Thoracic aorta (tissue), 2 donors: ENCODE measurements at regions not wholly inside any gene's neighbourhood (a gene's known extent, or its start where the extent isn't known, plus 50 kb on each side); places are given as distances from the start of the nearest gene placed in this dataset.

Experiments
- ATAC-seq: fragments of 150-250 bp; one replicate; pipeline ENCODE4 v1.8.0; 2017; ENCODE audit warnings: low read depth; ENCODE audit not compliant: insufficient number of reproducible peaks, low FRiP score
- DNase-seq: peaks from one replicate; pipeline ENCODE4 v3.0.0-alpha.2; 2020; ENCODE audit warnings: low spot score
- H3K27ac ChIP-seq, 2 donors: fragments of 200-600 bp; sonication (generic); 1 replicate in 1 of 2; 2 replicates in 1 of 2; pipeline ENCODE4 v1.5.1; 2016; ENCODE audit warnings: mild to moderate bottlenecking in 2 of 2, moderate library complexity in 2 of 2
- H3K27me3 ChIP-seq: fragments of 200-600 bp; sonication (generic); replicated peaks from 2 replicates; pipeline ENCODE4 v1.6.0; 2016; ENCODE audit warnings: mild to moderate bottlenecking; ENCODE audit not compliant: insufficient read depth
- H3K36me3 ChIP-seq: fragments of 200-600 bp; sonication (generic); one replicate; pipeline ENCODE4 v1.5.1; 2016
- H3K4me1 ChIP-seq, 2 donors: fragments of 200-600 bp; sonication (generic); 1 replicate in 1 of 2; 2 replicates in 1 of 2; pipeline versions ENCODE4 v1.5.1 to v1.6.0; 2016; ENCODE audit warnings: low read depth in 2 of 2, mild to moderate bottlenecking in 1 of 2; ENCODE audit not compliant: control insufficient read depth in 1 of 2
- H3K4me3 ChIP-seq: fragments of 200-600 bp; sonication (generic); 2 replicates; pipeline ENCODE4 v1.5.1; 2016; ENCODE audit warnings: mild to moderate bottlenecking
- H3K9me3 ChIP-seq: fragments of 200-600 bp; sonication (generic); 2 replicates; pipeline ENCODE4 v1.5.1; 2016
- CTCF ChIP-seq: fragments of 200-600 bp; sonication (generic); IDR thresholded peaks from one replicate; pipeline ENCODE4 v1.5.1; 2019; ENCODE audit warnings: antibody characterized with exemption

- Histone ChIP-seq H3K4me1 (no peaks in the 10 kb centered on the region), H3K36me3 (no peaks in the 10 kb centered on the region), H3K27me3 (no peaks in the 10 kb centered on the region), H3K4me3 (no peak overlapping the region), H3K27ac (no peak overlapping the region), H3K9me3 (no peaks in the 10 kb centered on the region)
- no peak for DNase-seq
- no peak for TF ChIP-seq CTCF
- ATAC-seq = no peak
Observed at GRCh38 chr3:1036207-1036826, 56.5 kb upstream of the CNTN6 start.

GRCh38 chr3:1037631-1038030, 55.2 kb upstream of the CNTN6 start:
- Histone ChIP-seq H3K4me3 (no peak overlapping the region), H3K36me3 (no peaks in the 10 kb centered on the region), H3K4me1 (no peaks in the 10 kb centered on the region), H3K27me3 (no peaks in the 10 kb centered on the region), H3K9me3 (no peaks in the 10 kb centered on the region), H3K27ac (no peak overlapping the region)
- ATAC-seq (no peak), DNase-seq (no peak)
- no peak for TF ChIP-seq CTCF
